CD8-positive, alpha-beta memory T cell (primary cell): ENCODE measurements at regions not wholly inside any gene's neighbourhood (a gene's known extent, or its start where the extent isn't known, plus 50 kb on each side); places are given as distances from the start of the nearest gene placed in this dataset.

Source experiments
- CTCF ChIA-PET: fragments of 350-600 bp; sonication (Branson Sonifier 250); formaldehyde crosslinking; loops from one replicate; lab custom pipeline; 2021; ENCODE audit warnings: antibody characterized with exemption; lab: Charles Lee
- POLR2A ChIA-PET: fragments of 350-600 bp; sonication (Branson Sonifier 250); formaldehyde crosslinking; loops from one replicate; lab custom pipeline; 2021; ENCODE audit warnings: antibody characterized with exemption; lab: Charles Lee
- DNase-seq, 5 donors: peaks; one replicate each; pipeline versions ENCODE4 v3.0.0 to v3.0.0-alpha.2; 2020 to 2022; ENCODE audit warnings: mixed read lengths in 1 of 5
- H3K27ac ChIP-seq: one replicate; pipeline ENCODE4 v1.7.0; 2013; ENCODE audit warnings: low read depth, mild to moderate bottlenecking, low read length, moderate library complexity
- H3K27me3 ChIP-seq: 2 replicates; pipeline ENCODE4 v1.7.0; 2013; ENCODE audit warnings: low read length, mild to moderate bottlenecking; ENCODE audit not compliant: insufficient read depth, poor library complexity, severe bottlenecking
- H3K36me3 ChIP-seq: 2 replicates; pipeline ENCODE4 v1.7.0; 2013; ENCODE audit warnings: mild to moderate bottlenecking, low read length, moderate library complexity; ENCODE audit not compliant: insufficient read depth
- H3K4me1 ChIP-seq: 2 replicates; pipeline ENCODE4 v1.7.0; 2013; ENCODE audit warnings: mild to moderate bottlenecking, low read length, moderate library complexity; ENCODE audit not compliant: insufficient read depth
- H3K4me3 ChIP-seq: 2 replicates; pipeline ENCODE4 v1.7.0; 2013; ENCODE audit warnings: mild to moderate bottlenecking, low read length
- H3K9me3 ChIP-seq: 2 replicates; pipeline ENCODE4 v1.7.0; 2013; ENCODE audit warnings: mild to moderate bottlenecking, low read length
- H3K27ac Mint-ChIP-seq, 8 donors: one replicate each; pipeline ENCODE4 v1.8.0; 2020 to 2021; ENCODE audit warnings: mixed read lengths in 8 of 8, mild to moderate bottlenecking in 6 of 8, inconsistent platforms in 3 of 8, moderate library complexity in 3 of 8
- H3K27me3 Mint-ChIP-seq, 2 donors: one replicate each; pipeline ENCODE4 v1.8.0; 2020 to 2021; ENCODE audit warnings: mixed read lengths in 2 of 2, mild to moderate bottlenecking in 1 of 2, moderate library complexity in 1 of 2
- H3K36me3 Mint-ChIP-seq, 3 donors: one replicate each; pipeline ENCODE4 v1.8.0; 2020 to 2021; ENCODE audit warnings: mixed read lengths in 3 of 3, inconsistent platforms in 1 of 3, mild to moderate bottlenecking in 1 of 3
- H3K4me1 Mint-ChIP-seq, 3 donors: one replicate each; pipeline ENCODE4 v1.8.0; 2020 to 2021; ENCODE audit warnings: mixed read lengths in 3 of 3, inconsistent platforms in 1 of 3, mild to moderate bottlenecking in 1 of 3
- H3K4me3 Mint-ChIP-seq, 7 donors: one replicate each; pipeline ENCODE4 v1.8.0; 2020 to 2021; ENCODE audit warnings: mixed read lengths in 7 of 7, mild to moderate bottlenecking in 6 of 7, moderate library complexity in 4 of 7, inconsistent platforms in 2 of 7
- H3K9me3 Mint-ChIP-seq, 5 donors: one replicate each; pipeline ENCODE4 v1.8.0; 2020 to 2022; ENCODE audit warnings: mixed read lengths in 5 of 5, mild to moderate bottlenecking in 3 of 5, moderate library complexity in 2 of 5, inconsistent platforms in 1 of 5

- Histone ChIP-seq H3K4me3 (no peak overlapping the region), H3K27me3 (no peaks in the 10 kb centered on the region), H3K4me1 (no peaks in the 10 kb centered on the region), H3K9me3 (no peaks in the 10 kb centered on the region), H3K27ac (no peak overlapping the region), H3K36me3 (no peaks in the 10 kb centered on the region)
- no peaks in the 10 kb centered on the region for H3K9me3 Mint-ChIP-seq
- ChIA-PET POLR2A (no interaction called here), CTCF (no interaction called here)
- no peak overlapping the region for H3K27ac Mint-ChIP-seq
- peaks cover under 1 to 5% of the 10 kb centered on the region in 2 donors for H3K27me3 Mint-ChIP-seq
- H3K4me1 Mint-ChIP-seq = no peaks in the 10 kb centered on the region
- no peak overlapping the region for H3K4me3 Mint-ChIP-seq
- DNase-seq = no peak
- H3K36me3 Mint-ChIP-seq = no peaks in the 10 kb centered on the region
Measured at GRCh38 chr6:146908786-146909185, 295.4 kb upstream of the STXBP5 start.

GRCh38 chr6:146909376-146909775 is 294.8 kb upstream of the STXBP5 start:
- Mint-ChIP-seq H3K4me3 (no peak overlapping the region), H3K9me3 (no peaks in the 10 kb centered on the region), H3K27me3 (peaks cover 4 to 5% of the 10 kb centered on the region in 2 donors), H3K4me1 (no peaks in the 10 kb centered on the region), H3K27ac (no peak overlapping the region), H3K36me3 (no peaks in the 10 kb centered on the region)
- Histone ChIP-seq H3K4me1 (no peaks in the 10 kb centered on the region), H3K4me3 (no peak overlapping the region), H3K27ac (no peak overlapping the region), H3K27me3 (no peaks in the 10 kb centered on the region), H3K36me3 (no peaks in the 10 kb centered on the region), H3K9me3 (no peaks in the 10 kb centered on the region)
- ChIA-PET CTCF (no interaction called here), POLR2A (no interaction called here)
- DNase-seq = no peak

GRCh38 chr6:146909886-146910285 is 294.3 kb upstream of the STXBP5 start:
- H3K36me3 ChIP-seq = no peaks in the 10 kb centered on the region
- Mint-ChIP-seq H3K4me3 (no peak overlapping the region), H3K27me3 (peaks cover 4 to 5% of the 10 kb centered on the region in 2 donors), H3K27ac (no peak overlapping the region), H3K4me1 (no peaks in the 10 kb centered on the region), H3K9me3 (no peaks in the 10 kb centered on the region), H3K36me3 (no peaks in the 10 kb centered on the region)
- no peak for DNase-seq
- no peak overlapping the region for H3K27ac ChIP-seq
- no peak overlapping the region for H3K4me3 ChIP-seq
- ChIA-PET CTCF (no interaction called here), POLR2A (no interaction called here)
- H3K9me3 ChIP-seq = no peaks in the 10 kb centered on the region
- H3K27me3 ChIP-seq = no peaks in the 10 kb centered on the region
- no peaks in the 10 kb centered on the region for H3K4me1 ChIP-seq

GRCh38 chr6:146910611-146911010 is 293.6 kb upstream of the STXBP5 start:
- no peak overlapping the region for H3K4me3 Mint-ChIP-seq
- ChIA-PET POLR2A (no interaction called here), CTCF (no interaction called here)
- no peak overlapping the region for H3K4me3 ChIP-seq
- H3K4me1 Mint-ChIP-seq = no peaks in the 10 kb centered on the region
- H3K4me1 ChIP-seq = no peaks in the 10 kb centered on the region
- no peaks in the 10 kb centered on the region for H3K36me3 ChIP-seq
- no peaks in the 10 kb centered on the region for H3K27me3 ChIP-seq
- H3K27ac Mint-ChIP-seq = no peak overlapping the region
- H3K9me3 ChIP-seq = no peaks in the 10 kb centered on the region
- H3K27me3 Mint-ChIP-seq = peaks cover 4 to 5% of the 10 kb centered on the region in 2 donors
- no peak for DNase-seq
- no peaks in the 10 kb centered on the region for H3K36me3 Mint-ChIP-seq
- no peak overlapping the region for H3K27ac ChIP-seq
- H3K9me3 Mint-ChIP-seq = no peaks in the 10 kb centered on the region

GRCh38 chr6:146911635-146912215 is 292.5 kb upstream of the STXBP5 start:
- H3K36me3 ChIP-seq = no peaks in the 10 kb centered on the region
- H3K4me1 ChIP-seq = no peaks in the 10 kb centered on the region
- Mint-ChIP-seq H3K27me3 (peaks cover 5% of the 10 kb centered on the region in 2 donors), H3K27ac (peak overlapping the region in 1 of 8 donors; percentile 48), H3K4me3 (no peak overlapping the region), H3K4me1 (no peaks in the 10 kb centered on the region), H3K36me3 (peaks cover 0 to 3% (median 0%) of the 10 kb centered on the region in 3 donors), H3K9me3 (no peaks in the 10 kb centered on the region)
- no peaks in the 10 kb centered on the region for H3K27me3 ChIP-seq
- no peak overlapping the region for H3K4me3 ChIP-seq
- no peak overlapping the region for H3K27ac ChIP-seq
- CTCF ChIA-PET = no interaction called here
- POLR2A ChIA-PET = no interaction called here
- DNase-seq = no peak
- no peaks in the 10 kb centered on the region for H3K9me3 ChIP-seq

- POLR2A ChIA-PET = no interaction called here
- no peaks in the 10 kb centered on the region for H3K27me3 ChIP-seq
- Mint-ChIP-seq H3K27me3 (peaks cover 3 to 11% of the 10 kb centered on the region in 2 donors), H3K36me3 (peaks cover 0 to 5% (median 0%) of the 10 kb centered on the region in 3 donors), H3K9me3 (no peaks in the 10 kb centered on the region), H3K27ac (no peak overlapping the region), H3K4me1 (no peaks in the 10 kb centered on the region), H3K4me3 (no peak overlapping the region)
- no peaks in the 10 kb centered on the region for H3K9me3 ChIP-seq
- no peaks in the 10 kb centered on the region for H3K4me1 ChIP-seq
- CTCF ChIA-PET = no interaction called here
- no peak for DNase-seq
- no peaks in the 10 kb centered on the region for H3K36me3 ChIP-seq
- no peak overlapping the region for H3K4me3 ChIP-seq
- H3K27ac ChIP-seq = peak overlapping the region; percentile 72
Measured at GRCh38 chr6:146912730-146913685, 291.2 kb upstream of the STXBP5 start.

GRCh38 chr6:146913842-146914488 is 290.3 kb upstream of the STXBP5 start:
- peaks cover 0 to 5% (median 0%) of the 10 kb centered on the region in 3 donors for H3K36me3 Mint-ChIP-seq
- Histone ChIP-seq H3K27ac (peak overlapping the region; percentile 72), H3K27me3 (no peaks in the 10 kb centered on the region), H3K9me3 (no peaks in the 10 kb centered on the region), H3K4me1 (no peaks in the 10 kb centered on the region), H3K4me3 (no peak overlapping the region), H3K36me3 (no peaks in the 10 kb centered on the region)
- H3K9me3 Mint-ChIP-seq = no peaks in the 10 kb centered on the region
- no peak overlapping the region for H3K4me3 Mint-ChIP-seq
- peak overlapping the region in 1 of 8 donors; percentile 14 for H3K27ac Mint-ChIP-seq
- ChIA-PET CTCF (no interaction called here), POLR2A (no interaction called here)
- peaks cover 3 to 11% of the 10 kb centered on the region in 2 donors for H3K27me3 Mint-ChIP-seq
- no peaks in the 10 kb centered on the region for H3K4me1 Mint-ChIP-seq
- DNase-seq = no peak
